ENCODE measurements at regions not wholly inside any gene's neighbourhood (a gene's known extent, or its start where the extent isn't known, plus 50 kb on each side); places are given as distances from the start of the nearest gene placed in this dataset.
"Not testable (repeated sequence)": the region's sequence is repeated elsewhere in the genome, so short reads cannot be mapped to it uniquely, and the experiment has no call there.

DNA sequence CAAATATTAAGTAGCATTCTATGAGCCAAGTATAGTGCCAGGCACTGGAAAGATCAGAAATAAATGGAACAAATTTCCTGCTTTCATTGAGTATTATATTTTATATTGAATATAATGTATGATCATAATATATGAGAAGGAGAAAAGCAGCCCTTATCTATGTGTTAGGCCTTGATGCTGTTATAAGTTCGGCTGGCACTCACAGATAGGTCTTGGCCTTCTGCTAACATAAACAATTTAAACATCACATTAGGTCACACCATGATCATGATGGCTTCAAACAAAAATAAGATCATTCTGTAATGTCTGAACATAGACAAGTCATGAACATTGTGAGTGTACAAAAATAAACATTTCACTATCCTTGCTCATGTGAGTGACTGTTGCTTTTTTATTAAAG lies 584.0 kb upstream of the ZNF385D start:
- DNase-seq, result no peak

GRCh38 chr3:22349215-22349851 lies 598.3 kb upstream of the ZNF385D start:
- no peak for DNase-seq

- DNase-seq, result no peak
Observed at GRCh38 chr3:22351806-22352205, 600.8 kb upstream of the ZNF385D start.

GRCh38 chr3:22353126-22353525 lies 602.1 kb upstream of the ZNF385D start:
- DNase-seq, result no peak

- no peak for DNase-seq
Observed at GRCh38 chr3:22358334-22358733, 607.3 kb upstream of the ZNF385D start.

DNA sequence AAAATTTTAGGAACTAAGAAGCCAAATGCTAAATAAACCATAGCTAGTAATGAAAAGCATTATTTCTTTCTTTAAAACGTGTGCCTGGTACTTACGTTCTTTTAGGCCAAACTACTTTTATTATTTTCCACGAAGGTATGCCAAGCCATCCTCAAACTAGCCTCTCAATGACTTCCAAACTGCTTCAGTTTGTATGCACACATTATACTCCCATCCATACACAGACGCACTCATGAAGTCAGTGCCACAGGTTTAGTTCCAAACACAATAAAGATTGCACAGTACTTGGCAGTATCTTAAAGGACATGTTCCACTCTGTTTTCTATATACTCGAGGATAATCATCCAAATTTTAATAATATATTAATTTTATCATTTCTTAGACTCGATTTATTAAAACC lies 609.2 kb upstream of the ZNF385D start:
- no peak for DNase-seq

GRCh38 chr3:22360970-22361369 lies 610.0 kb upstream of the ZNF385D start:
- DNase-seq, result no peak

DNA sequence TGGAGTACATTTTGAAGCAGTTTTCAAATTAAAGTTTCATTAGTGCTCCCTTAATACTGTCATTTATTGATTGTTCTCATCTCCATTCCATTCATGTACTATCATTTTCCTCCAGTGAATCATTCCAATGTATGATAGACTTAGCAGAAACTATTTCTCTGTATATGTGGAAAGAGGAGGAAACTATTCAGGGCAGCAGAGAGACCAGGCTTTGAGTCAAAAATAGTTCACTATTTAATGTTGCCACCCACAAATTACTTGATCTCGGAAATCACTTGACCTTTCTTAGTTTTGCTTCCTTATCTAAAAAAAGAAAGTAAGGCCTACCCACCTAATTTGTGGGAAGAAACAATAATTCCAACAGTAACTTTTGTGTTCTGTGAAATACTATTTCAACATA lies 610.5 kb upstream of the ZNF385D start:
- no peak for DNase-seq

DNA sequence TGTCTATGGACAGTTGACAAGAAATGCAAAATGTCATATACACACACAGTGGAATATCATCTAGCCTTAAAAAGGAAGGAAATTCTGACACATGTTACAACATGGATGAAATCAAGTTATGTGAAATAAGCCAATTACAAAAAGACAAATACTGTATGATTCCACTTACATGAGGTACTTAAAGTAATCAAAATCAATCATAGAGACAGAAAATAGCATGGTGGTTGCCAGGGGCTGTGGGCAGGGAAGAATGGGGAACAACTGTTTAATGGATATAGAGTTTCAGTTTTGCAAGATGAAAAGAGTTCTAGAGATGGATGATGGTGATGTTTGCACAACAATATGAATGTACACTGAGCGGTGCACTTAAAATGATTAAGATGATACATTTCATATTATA lies 613.8 kb upstream of the ZNF385D start:
- DNase-seq, result no peak

GRCh38 chr3:22366781-22367180 lies 615.8 kb upstream of the ZNF385D start:
- no peak for DNase-seq

- no peak for DNase-seq
Observed at GRCh38 chr3:22371036-22371435, 620.0 kb upstream of the ZNF385D start.

DNA sequence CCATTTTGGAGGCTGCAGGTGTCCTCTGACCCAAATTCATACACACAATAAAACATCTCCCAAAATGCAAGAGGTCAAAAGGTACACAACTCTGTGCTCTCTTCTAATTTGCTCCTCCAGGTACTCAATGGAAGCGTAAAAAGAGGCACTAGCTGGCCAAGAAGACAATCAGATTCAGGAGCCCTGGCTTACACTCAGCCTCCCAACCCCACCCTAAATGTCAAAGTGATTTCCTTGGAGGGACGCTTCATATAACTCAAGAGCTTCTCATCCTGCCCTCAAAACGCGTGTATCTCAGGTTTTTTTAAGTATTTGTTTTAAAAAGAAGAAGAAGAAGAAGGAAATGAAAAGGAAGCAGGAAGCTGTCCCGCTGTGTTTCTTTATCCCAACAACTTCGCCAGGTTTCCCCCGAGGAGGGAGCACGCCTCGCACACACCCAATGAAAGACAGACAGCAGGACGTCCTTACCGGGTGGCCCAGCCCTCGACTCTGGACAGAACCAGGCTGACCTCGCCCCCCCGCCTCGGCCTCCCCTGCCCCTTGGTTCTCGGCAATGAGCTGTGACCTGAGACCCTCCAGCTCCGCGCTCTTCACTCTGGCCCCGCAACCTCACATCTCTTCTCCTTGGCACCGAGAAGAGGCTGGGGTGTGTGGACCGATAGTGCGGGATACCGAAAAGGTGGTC lies 620.7 kb upstream of the ZNF385D start:
- DNase-seq, result no peak

GRCh38 chr3:22372292-22373062 lies 621.5 kb upstream of the ZNF385D start:
- DNase-seq, result no peak

GRCh38 chr3:22373182-22373581 lies 622.2 kb upstream of the ZNF385D start:
- DNase-seq, result no peak

- DNase-seq, result no peak
Observed at GRCh38 chr3:22373827-22374226, 622.8 kb upstream of the ZNF385D start.

- DNase-seq, result peak; percentile 8
Observed at GRCh38 chr3:22377421-22377820, 626.4 kb upstream of the ZNF385D start.

- DNase-seq, result no peak
Observed at GRCh38 chr3:22378869-22379268, 627.9 kb upstream of the ZNF385D start.

DNA sequence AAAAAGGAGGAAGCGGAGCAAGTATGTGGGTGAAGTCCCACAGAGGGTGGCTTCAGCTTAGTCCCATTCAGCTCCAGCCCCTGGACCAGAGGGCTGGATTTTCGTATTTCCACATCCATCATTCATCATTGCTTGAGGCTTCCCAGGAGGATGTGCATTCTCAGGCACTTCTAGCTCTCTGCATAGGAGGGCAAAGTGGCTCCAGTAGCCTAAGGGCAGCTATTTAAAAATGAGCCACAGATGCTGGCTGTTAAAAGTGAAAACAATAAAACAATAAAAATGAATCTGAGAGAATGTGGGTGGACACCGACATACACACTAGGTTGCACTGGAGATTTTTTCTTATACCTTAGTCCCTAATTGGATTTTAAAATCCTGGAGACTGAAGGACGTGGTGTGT lies 629.2 kb upstream of the ZNF385D start:
- DNase-seq, result peak; percentile 8

GRCh38 chr3:22381564-22381963 lies 630.6 kb upstream of the ZNF385D start:
- not testable (repeated sequence) for DNase-seq

- DNase-seq, result no peak
Observed at GRCh38 chr3:22383285-22383684, 632.3 kb upstream of the ZNF385D start.

DNA sequence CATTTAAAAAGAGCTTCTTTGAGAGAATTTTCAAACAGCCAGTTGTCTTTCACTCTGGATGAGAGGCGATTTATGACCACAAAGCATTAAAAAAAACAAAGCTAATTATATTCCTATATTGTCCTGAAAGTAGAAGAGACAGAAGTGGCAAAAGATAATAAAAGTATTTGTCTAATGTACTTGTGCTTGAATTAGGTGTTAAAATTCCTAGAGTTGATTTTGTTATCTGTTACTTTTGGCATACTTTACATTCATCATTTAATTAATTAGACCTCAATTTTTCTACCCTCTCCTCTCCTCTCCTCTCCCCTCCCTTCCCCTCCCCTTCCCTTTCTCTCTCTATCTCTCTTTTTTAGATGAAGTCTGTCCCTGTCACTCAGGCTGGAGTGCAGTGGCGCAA lies 635.1 kb upstream of the ZNF385D start:
- no peak for DNase-seq

DNA sequence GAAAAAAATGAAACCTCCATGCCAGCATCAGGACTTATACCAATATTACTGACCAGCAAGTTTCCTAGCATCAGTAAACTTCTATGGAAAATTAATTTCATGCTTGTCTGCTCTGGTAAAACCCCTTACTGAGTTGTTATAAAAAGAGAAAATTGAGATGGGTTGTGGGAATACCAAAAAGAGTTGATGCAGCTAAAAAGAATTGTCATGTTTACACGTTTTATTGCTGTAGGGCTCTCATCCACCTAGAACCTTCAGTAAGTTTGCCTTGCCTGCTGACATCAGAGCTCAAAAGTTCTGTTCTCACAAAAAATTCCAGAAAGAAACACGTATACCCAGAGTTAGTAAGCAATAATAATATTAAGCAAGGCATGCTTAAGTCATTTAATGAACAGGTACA lies 641.3 kb upstream of the ZNF385D start:
- DNase-seq, result no peak

DNA sequence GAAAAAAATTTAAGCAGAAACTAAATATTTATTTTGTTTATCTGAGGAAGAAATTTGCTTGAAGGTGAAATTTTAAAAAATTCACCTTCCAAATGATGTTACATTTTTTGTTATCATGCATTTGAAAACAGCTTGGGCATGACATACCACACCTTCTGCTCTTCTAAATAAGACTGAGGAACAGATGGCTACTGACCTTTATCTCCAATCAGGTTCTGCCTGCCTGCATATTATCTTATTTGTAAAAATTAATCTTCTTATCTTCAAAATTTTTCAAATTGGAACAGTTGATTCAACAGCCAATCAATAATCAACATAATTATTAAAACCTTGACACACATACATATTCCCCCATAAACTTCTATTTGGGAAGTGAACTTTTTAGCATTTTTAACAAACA lies 641.8 kb upstream of the ZNF385D start:
- DNase-seq, result no peak

GRCh38 chr3:22399566-22399965 lies 648.6 kb upstream of the ZNF385D start:
- DNase-seq, result no peak

Measured in T1000 (cell line).